ENCODE measurements at regions not wholly inside any gene's neighbourhood (a gene's known extent, or its start where the extent isn't known, plus 50 kb on each side); places are given as distances from the start of the nearest gene placed in this dataset.

DNA sequence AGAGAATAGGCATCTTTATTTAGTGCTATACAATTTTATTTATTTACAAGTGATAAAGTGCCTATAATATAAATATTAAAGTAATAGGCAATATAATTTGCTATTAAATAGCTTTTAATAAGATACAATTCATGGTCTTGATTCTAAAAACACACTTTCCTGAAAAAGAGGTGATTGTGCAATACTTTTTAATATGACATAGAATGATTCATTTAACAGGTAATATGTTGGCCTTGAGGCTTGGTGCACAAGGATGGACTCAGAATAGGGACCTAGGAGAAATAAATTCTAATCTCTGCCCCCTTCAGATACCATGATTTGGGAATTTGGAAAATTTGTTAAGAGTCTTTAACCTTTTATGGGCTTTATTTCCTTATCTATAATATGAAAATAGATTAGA, 149.9 kb upstream of the FUT9 start:
- H3K9me3 ChIP-seq (ENCODE audit: control insufficient read depth, insufficient read depth, low read depth, low read length), result no peaks in the 10 kb centered on the region
- DNase-seq (ENCODE audit: low read depth, low spot score) (no peak), ATAC-seq (no peak)
- ChIA-PET POLR2A (interaction anchor here (0.6 kb wide), 1 partner anchor 78 kb away, joined by 3 read pairs; no protein-coding TSS in a partner anchor), CTCF (no interaction called here)
- no peak overlapping the region for H3K4me3 ChIP-seq (ENCODE audit: low read depth in 2 of 2, low read length in 2 of 2)
- H3K27me3 ChIP-seq (ENCODE audit: control insufficient read depth, insufficient read depth, low read length), result no peaks in the 10 kb centered on the region
- in situ Hi-C loops (cut with HindIII; ENCODE audit: low pct_unique_long_range_greater_than_20kb, low sequenced_read_pairs), result no loop called here
- H3K4me1 ChIP-seq (ENCODE audit: control insufficient read depth, insufficient read depth, low read length), result no peaks in the 10 kb centered on the region
- TF ChIP-seq POLR2AphosphoS5 (IDR thresholded peaks at IDR 0.05; ENCODE audit: low read depth, low read length) (no peak), TCF7L2 (IDR thresholded peaks at IDR 0.05; ENCODE audit: low read depth, low read length) (no peak), SIN3A (IDR thresholded peaks at IDR 0.05; ENCODE audit: borderline replicate concordance, insufficient read depth, low read depth, low read length) (no peak)
- TF ChIP-seq, protein P1, sequence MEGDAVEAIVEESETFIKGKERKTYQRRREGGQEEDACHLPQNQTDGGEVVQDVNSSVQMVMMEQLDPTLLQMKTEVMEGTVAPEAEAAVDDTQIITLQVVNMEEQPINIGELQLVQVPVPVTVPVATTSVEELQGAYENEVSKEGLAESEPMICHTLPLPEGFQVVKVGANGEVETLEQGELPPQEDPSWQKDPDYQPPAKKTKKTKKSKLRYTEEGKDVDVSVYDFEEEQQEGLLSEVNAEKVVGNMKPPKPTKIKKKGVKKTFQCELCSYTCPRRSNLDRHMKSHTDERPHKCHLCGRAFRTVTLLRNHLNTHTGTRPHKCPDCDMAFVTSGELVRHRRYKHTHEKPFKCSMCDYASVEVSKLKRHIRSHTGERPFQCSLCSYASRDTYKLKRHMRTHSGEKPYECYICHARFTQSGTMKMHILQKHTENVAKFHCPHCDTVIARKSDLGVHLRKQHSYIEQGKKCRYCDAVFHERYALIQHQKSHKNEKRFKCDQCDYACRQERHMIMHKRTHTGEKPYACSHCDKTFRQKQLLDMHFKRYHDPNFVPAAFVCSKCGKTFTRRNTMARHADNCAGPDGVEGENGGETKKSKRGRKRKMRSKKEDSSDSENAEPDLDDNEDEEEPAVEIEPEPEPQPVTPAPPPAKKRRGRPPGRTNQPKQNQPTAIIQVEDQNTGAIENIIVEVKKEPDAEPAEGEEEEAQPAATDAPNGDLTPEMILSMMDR (IDR thresholded peaks at IDR 0.05), result no peak
- TF ChIP-seq, protein P2, sequence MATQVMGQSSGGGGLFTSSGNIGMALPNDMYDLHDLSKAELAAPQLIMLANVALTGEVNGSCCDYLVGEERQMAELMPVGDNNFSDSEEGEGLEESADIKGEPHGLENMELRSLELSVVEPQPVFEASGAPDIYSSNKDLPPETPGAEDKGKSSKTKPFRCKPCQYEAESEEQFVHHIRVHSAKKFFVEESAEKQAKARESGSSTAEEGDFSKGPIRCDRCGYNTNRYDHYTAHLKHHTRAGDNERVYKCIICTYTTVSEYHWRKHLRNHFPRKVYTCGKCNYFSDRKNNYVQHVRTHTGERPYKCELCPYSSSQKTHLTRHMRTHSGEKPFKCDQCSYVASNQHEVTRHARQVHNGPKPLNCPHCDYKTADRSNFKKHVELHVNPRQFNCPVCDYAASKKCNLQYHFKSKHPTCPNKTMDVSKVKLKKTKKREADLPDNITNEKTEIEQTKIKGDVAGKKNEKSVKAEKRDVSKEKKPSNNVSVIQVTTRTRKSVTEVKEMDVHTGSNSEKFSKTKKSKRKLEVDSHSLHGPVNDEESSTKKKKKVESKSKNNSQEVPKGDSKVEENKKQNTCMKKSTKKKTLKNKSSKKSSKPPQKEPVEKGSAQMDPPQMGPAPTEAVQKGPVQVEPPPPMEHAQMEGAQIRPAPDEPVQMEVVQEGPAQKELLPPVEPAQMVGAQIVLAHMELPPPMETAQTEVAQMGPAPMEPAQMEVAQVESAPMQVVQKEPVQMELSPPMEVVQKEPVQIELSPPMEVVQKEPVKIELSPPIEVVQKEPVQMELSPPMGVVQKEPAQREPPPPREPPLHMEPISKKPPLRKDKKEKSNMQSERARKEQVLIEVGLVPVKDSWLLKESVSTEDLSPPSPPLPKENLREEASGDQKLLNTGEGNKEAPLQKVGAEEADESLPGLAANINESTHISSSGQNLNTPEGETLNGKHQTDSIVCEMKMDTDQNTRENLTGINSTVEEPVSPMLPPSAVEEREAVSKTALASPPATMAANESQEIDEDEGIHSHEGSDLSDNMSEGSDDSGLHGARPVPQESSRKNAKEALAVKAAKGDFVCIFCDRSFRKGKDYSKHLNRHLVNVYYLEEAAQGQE (IDR thresholded peaks at IDR 0.05; ENCODE audit: insufficient read depth in 1 of 2, low read depth in 2 of 2, low read length in 1 of 2), result no peak
- H3K36me3 ChIP-seq (ENCODE audit: control insufficient read depth, insufficient read depth, low read length), result no peaks in the 10 kb centered on the region; the same call in 1 of the 2 replicates
- no peak overlapping the region for H3K27ac ChIP-seq (ENCODE audit: low read length)
- intact Hi-C loops (cut with micrococcal nuclease; ENCODE audit: unreplicated experiment), result loop anchor here (5.0 to 10.0 kb wide), 2 partner anchors 434 to 501 kb away; no protein-coding TSS in a partner anchor
- BruUV-seq (replicated peaks), result no TSS peak

GRCh38 chr6:95866732-95867131, 149.0 kb upstream of the FUT9 start:
- TF ChIP-seq, protein P2 (IDR thresholded peaks at IDR 0.05; ENCODE audit: insufficient read depth in 1 of 2, low read depth in 2 of 2, low read length in 1 of 2), result no peak
- TF ChIP-seq, protein P1 (IDR thresholded peaks at IDR 0.05), result peak; percentile 66
- DNase-seq (ENCODE audit: low read depth, low spot score) (no peak), ATAC-seq (no peak)
- H3K4me1 ChIP-seq (ENCODE audit: control insufficient read depth, insufficient read depth, low read length), result no peaks in the 10 kb centered on the region
- intact Hi-C loops (cut with micrococcal nuclease; ENCODE audit: unreplicated experiment) (loop anchor here (5.0 to 10.0 kb wide), 2 partner anchors 434 to 502 kb away; no protein-coding TSS in a partner anchor), in situ Hi-C loops (cut with HindIII; ENCODE audit: low pct_unique_long_range_greater_than_20kb, low sequenced_read_pairs) (no loop called here)
- H3K4me3 ChIP-seq (ENCODE audit: low read depth in 2 of 2, low read length in 2 of 2), result no peak overlapping the region
- CTCF ChIA-PET, result no interaction called here
- no peaks in the 10 kb centered on the region for H3K9me3 ChIP-seq (ENCODE audit: control insufficient read depth, insufficient read depth, low read depth, low read length)
- H3K27me3 ChIP-seq (ENCODE audit: control insufficient read depth, insufficient read depth, low read length), result no peaks in the 10 kb centered on the region
- no peak overlapping the region for H3K27ac ChIP-seq (ENCODE audit: low read length)
- POLR2A ChIA-PET, result no interaction called here
- BruUV-seq (replicated peaks), result no TSS peak
- no peaks in the 10 kb centered on the region for H3K36me3 ChIP-seq (ENCODE audit: control insufficient read depth, insufficient read depth, low read length)

Data from Panc1 (cell line).